ENCODE measurements at regions not wholly inside any gene's neighbourhood (a gene's known extent, or its start where the extent isn't known, plus 50 kb on each side); places are given as distances from the start of the nearest gene placed in this dataset.
"Not testable (repeated sequence)": the region's sequence is repeated elsewhere in the genome, so short reads cannot be mapped to it uniquely, and the experiment has no call there.

DNA sequence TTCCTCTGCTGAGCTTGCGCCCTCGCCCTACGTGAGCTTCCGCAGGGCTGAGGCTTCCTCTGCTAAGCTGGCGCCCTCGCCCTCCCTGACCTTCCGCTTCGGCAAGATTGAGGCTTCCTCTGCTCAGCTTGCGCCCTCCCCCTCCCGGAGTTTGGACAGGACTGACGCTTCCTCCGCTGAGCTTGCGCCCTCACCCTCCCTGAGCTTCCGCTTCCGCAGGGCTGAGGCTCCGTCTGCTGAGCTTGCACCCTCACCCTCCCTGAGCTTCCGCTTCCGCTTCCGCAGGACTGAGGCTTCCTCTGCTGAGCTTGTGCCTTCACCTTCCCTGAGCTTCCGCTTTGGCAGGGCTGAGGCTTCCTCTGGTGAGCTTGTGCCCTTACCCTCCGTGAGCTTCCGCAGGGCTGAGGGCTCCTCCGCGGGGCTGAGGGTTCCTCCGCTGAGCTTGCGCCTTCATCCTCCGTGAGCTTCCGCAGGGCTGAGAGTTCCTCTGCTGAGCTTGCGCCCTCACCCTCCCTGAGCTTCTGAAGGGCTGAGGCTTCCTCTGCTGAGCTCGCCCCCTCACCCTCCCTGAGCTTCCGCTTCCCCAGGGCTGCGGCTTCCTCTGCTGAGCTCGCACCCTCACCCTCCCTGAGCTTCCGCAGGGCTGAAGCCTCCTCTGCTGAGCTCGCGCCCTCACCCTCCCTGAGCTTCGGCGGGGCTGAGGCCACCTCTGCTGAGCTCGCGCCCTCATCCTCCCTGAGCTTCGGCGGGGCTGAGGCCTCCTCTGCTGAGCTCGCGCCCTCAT, 753.6 kb upstream of the TPTE start:
- Mint-ChIP-seq H3K36me3 (no peaks in the 10 kb centered on the region), H3K27me3 (no peaks in the 10 kb centered on the region), H3K4me1 (no peaks in the 10 kb centered on the region), H3K9me3 (no peaks in the 10 kb centered on the region), H3K4me3 (no peak overlapping the region), H3K27ac (no peak overlapping the region)
- POLR2A ChIA-PET = no interaction called here
- no peak for DNase-seq
- ATAC-seq (ENCODE audit: low read depth) = no peak

DNA sequence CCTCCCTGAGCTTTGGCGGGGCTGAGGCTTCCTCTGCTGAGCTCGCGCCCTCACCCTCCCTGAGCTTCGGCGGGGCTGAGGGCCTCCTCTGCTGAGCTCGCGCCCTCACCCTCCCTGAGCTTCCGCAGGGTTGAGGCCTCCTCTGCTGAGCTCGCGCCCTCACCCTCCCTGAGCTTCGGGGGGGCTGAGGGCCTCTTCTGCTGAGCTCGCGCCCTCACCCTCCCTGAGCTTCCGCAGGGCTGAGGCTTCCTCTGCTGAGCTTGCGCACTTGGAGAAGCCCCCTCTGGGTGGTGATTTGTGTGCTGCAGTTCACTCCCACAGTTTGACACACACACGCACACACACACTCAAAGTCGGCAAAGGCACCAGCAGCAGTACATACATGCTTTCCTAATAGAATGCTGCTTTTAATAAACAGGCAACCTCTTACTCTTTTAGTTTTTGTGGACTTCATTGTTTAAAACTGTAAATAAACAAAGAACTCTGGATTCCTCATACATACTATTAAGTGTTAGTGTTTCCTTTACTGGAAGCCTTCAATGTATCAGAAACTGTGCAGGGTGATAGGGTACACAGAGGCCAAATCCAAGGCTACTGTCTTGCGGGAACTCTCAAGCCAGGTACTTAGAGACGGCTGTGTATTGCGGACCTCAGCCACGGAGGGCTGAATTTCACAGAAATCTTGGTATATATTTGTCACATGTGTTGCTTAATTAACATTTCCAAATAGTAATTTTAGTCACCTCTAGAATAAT, 752.8 kb upstream of the TPTE start:
- H3K36me3 Mint-ChIP-seq; DNase-seq; H3K4me1 Mint-ChIP-seq; ATAC-seq (ENCODE audit: low read depth); H3K27ac Mint-ChIP-seq; POLR2A ChIA-PET; H3K4me3 Mint-ChIP-seq; H3K27me3 Mint-ChIP-seq; H3K9me3 Mint-ChIP-seq: not testable (repeated sequence)

DNA sequence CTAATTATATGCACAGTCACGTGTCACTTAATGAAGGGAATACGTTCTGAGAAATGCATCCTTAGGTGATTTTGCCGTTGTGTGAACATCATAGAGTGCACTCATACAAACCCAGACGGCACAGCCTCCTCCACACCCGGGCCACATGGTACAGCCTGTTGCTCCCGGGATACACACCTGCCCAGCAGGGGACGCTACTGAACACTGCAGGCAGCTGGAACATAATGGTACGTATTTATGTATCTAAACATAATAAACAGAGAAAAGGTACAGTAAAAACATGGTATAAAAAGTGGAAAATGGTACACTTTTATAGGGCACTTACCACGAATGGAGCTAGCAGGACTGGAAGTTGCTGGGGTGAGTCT, 752.3 kb upstream of the TPTE start:
- H3K4me1 Mint-ChIP-seq; POLR2A ChIA-PET; H3K4me3 Mint-ChIP-seq; ATAC-seq (ENCODE audit: low read depth); H3K27me3 Mint-ChIP-seq; H3K36me3 Mint-ChIP-seq; H3K9me3 Mint-ChIP-seq; H3K27ac Mint-ChIP-seq; DNase-seq: not testable (repeated sequence)

DNA sequence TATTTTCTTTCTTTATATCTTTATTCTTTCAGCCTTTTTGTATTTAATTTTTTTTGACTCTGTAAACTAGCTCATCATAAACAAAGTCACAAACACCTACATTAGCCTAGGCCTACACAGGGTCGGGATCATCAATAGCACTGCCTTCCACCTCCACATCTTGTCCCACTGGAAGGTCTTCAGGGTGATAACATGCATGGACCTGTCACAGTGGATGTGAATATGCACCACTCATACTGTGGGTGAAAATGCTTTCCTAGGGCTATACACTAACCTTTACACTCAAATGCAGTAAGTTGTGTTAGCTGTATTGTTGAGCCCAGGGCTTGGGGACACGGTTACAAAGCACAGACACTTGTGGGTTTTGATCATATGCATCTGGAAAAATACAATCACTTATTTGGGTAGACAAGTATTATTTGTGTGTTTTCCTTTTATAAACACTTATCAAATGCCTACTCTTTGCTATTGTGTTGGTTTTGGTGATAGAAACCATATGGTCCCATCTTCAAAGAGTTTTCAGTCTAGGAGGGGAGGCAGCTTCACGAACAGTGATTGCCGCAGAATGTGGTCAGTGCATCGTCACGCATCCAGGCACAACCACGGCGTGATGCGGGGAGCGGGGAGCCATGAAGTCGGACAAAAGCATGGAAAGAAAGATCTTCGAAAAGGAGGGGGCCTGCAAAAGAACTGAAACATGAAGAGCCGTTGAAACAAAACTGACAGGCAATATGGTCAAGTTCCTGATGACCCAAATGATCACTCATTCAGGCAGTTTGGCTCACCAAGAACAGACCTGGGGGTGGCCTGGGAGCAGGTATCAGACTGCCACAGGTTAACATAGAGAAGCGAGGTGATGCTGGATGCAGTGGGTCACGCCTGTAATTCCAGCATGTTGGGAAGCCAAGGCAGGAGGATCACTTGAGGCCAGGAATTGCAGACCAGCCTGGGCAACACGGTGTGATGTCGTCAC, 751.4 kb upstream of the TPTE start:
- H3K9me3 Mint-ChIP-seq; DNase-seq; H3K4me3 Mint-ChIP-seq; POLR2A ChIA-PET; ATAC-seq (ENCODE audit: low read depth); H3K27ac Mint-ChIP-seq; H3K27me3 Mint-ChIP-seq; H3K36me3 Mint-ChIP-seq; H3K4me1 Mint-ChIP-seq: not testable (repeated sequence)

DNA sequence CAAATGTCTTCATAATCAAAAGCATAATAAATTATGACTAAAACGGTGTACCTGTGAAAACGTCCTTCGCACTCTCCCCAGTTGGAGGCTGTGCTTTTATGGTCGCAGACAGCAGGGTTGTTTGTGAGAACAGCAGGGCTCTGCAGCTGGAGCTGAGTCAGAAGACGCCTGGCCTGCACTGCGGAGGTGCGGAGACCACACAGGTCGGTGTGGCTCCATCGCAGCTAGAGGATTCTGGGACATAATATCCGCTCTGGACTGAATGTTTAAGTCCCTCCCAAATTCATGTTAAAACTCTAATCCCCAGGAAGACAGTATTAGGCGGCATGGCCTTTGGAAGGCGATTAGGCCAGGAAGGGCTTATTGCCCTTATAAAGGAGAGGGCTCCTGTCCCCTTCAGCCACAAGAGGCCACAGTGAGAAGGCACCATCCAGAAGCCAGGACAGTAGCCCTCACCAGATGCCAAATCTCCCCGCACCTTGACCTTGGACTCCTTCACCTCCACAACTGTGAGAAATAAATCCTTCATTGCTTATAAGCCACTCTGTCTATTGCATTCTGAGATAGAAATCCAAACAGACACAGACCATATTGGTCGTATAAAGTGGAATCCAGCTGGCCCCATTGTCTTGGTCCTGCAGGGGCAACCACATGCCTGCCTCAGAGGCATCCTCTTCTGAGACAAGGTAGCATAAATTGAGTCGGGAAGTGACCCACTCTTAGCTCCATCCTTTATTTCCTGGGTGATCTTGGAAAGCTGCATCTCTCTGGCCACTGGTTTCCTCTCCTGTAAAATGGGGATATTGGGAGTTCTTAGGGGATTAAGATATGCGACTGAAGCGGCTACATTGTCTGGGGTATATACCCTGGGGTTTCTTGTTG, 749.7 kb upstream of the TPTE start:
- DNase-seq, H3K27ac Mint-ChIP-seq: not testable (repeated sequence)

DNA sequence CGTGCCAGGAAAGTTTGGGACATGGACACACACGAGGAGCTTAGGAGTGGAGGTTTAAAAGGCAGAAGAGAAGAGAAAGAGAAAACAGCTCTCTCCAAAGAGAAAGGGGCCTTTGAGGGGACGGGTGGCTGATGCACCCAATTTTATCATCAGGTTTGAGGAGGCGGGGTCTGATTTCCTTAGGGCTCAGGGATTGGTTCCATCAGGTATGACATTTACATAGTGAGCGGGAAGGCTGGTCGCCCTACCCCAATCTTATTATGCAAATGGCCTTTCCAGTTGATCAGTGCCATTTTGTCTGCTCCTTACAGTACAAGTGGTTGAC, 749.1 kb upstream of the TPTE start:
- ATAC-seq (ENCODE audit: low read depth) = no peak

More for the DNA sequence above, 749.7 kb upstream of the TPTE start:
- H3K9me3 Mint-ChIP-seq = peaks cover 17% of the 10 kb centered on the region
- POLR2A ChIA-PET; H3K36me3 Mint-ChIP-seq; ATAC-seq (ENCODE audit: low read depth); H3K4me1 Mint-ChIP-seq; H3K4me3 Mint-ChIP-seq; H3K27me3 Mint-ChIP-seq: not testable (repeated sequence)

DNA sequence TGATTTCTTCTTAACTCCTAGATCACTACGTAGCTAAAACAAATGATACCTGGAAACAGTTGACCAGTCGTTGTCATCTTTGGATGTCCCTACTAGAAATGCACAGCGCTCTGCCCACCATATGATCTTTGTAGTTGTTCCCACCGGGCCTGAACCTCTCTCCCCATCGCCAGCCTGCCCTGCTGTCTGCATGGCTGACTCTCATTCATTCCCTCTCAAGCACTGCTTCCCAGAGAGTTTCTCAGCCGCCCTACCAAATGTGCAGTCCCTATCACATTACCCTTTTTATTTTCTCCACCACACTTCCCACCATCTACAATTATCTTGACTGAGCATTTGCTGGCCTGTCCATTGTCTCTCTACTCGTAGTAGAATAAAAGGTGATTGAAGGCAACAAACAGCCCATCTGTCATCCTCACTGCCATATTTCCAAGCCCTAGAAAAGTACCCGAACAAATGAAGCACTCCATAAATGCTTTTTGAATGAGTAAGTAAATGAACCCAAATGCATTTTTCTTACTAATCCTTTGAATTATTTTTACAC, 748.4 kb upstream of the TPTE start:
- DNase-seq; H3K27me3 Mint-ChIP-seq; H3K4me3 Mint-ChIP-seq; ATAC-seq (ENCODE audit: low read depth); POLR2A ChIA-PET; H3K27ac Mint-ChIP-seq; H3K36me3 Mint-ChIP-seq; H3K4me1 Mint-ChIP-seq: not testable (repeated sequence)
- peaks cover 22% of the 10 kb centered on the region for H3K9me3 Mint-ChIP-seq

More for the DNA sequence above, 749.1 kb upstream of the TPTE start:
- H3K4me3 Mint-ChIP-seq = no peak overlapping the region
- no peaks in the 10 kb centered on the region for H3K4me1 Mint-ChIP-seq
- POLR2A ChIA-PET = no interaction called here
- DNase-seq = no peak
- peaks cover 19% of the 10 kb centered on the region for H3K9me3 Mint-ChIP-seq
- H3K27ac Mint-ChIP-seq = no peak overlapping the region
- no peaks in the 10 kb centered on the region for H3K27me3 Mint-ChIP-seq
- H3K36me3 Mint-ChIP-seq = peaks cover 2% of the 10 kb centered on the region

DNA sequence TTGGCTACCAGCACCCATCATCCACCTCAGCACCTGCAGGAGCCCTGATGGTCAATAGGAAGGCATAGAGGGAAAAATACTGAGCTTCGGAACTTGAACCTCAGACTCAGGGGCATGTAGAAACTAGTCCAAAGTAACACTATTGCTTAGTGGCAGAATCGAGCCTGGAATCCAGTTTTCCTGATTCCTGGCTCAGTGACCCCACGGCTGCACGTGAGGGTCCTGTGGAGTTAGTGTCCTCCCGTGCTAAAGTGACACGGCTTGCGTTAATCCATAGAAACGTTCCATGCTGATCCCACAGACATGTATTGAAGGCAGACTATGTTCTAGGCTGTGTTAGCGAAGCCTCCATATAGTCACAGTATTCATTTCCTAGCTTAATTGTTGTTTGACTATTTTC, 747.0 kb upstream of the TPTE start:
- H3K27me3 Mint-ChIP-seq = no peaks in the 10 kb centered on the region
- DNase-seq (no peak), ATAC-seq (ENCODE audit: low read depth) (no peak)
- H3K4me1 Mint-ChIP-seq = no peaks in the 10 kb centered on the region
- POLR2A ChIA-PET = no interaction called here
- peaks cover 25% of the 10 kb centered on the region for H3K9me3 Mint-ChIP-seq
- peaks cover 2% of the 10 kb centered on the region for H3K36me3 Mint-ChIP-seq
- H3K27ac Mint-ChIP-seq = no peak overlapping the region
- H3K4me3 Mint-ChIP-seq = no peak overlapping the region

DNA sequence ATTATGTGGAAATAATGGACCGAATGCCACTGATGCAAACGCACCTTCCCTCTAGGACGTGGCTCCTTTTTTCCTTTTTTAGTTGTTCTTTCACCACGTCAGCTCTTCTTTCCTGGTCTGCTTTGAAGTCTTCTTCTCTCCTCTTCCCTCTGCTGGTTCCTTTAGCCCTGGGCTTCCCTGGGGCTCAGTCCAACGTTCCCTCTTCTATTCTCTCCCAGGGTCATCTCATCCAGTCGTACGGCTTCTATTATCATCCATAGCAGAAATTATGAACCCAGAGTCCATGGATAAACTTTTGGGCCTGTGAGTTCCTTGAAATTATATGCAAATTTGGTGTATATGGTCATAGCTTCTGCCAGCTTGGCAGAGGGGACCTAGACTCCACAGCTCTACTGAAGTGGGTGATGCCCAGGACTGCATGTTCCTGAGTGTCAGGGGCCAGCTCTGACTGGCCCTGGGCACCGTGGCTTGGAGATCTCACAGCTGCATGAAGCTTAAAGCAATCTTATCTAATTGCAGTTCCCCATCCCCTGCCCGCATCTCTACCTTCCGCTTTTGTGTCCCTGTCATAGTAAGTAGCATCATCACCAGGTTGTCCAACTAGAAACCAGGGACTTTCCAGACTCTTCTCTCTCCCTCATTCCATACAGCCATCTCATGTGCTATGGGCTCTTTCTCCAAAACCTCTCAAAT, 746.3 kb upstream of the TPTE start:
- ATAC-seq (ENCODE audit: low read depth); POLR2A ChIA-PET; H3K36me3 Mint-ChIP-seq; H3K4me1 Mint-ChIP-seq; H3K4me3 Mint-ChIP-seq; DNase-seq; H3K27ac Mint-ChIP-seq; H3K27me3 Mint-ChIP-seq: not testable (repeated sequence)
- peaks cover 26% of the 10 kb centered on the region for H3K9me3 Mint-ChIP-seq

DNA sequence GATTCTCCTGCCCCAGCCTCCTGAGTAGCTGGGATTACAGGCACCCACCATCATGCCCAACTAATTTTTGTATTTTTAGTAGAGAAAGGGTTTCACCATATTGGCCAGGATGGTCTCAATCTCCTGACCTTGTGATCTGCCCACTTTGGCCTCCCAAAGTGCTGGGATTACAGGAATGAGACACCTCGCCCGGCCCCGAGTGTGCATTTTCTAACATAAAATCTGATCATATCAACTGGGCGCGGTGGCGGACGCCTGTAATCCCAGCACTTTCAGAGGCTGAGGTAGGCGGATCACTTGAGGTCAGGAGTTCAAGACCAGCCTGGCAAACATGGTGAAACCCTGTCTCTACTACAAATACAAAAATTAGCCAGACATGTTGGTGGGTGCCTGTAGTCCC, 745.5 kb upstream of the TPTE start:
- peaks cover 32% of the 10 kb centered on the region for H3K9me3 Mint-ChIP-seq
- POLR2A ChIA-PET; H3K4me3 Mint-ChIP-seq; DNase-seq; H3K27me3 Mint-ChIP-seq; ATAC-seq (ENCODE audit: low read depth); H3K36me3 Mint-ChIP-seq; H3K4me1 Mint-ChIP-seq; H3K27ac Mint-ChIP-seq: not testable (repeated sequence)

DNA sequence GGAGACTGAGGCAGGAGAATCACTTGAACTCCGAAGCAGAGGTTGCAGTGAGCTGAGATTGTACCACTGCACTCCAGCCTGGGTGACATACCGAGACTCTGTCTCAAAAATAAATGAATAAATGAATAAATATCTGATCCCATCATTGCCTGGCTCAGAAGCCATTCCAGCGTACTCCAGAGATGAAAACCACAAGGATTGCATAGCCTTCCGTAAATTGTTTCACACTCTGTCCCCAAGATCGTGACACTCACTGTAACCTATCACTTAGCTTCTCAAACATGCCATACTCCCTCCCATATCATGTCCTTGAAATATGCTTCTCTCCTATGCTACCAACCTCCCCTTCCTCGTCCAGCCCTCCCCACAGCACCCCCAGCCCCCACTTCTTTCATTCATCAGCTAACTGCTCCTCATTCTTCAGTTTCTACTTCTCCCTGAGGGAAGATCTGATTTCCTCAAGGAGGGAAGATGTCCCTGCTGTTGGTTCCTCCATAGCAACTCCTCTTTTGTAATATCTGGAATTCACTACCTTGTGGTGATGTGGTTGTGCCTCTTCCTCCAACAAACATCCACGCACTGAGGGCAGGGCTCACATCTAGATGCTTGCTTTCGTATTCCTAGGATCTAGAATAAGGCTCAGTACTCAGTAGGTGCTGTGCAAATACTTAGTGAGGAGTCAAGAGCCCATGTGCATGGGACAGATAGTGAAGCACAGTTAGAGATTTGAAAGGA, 744.9 kb upstream of the TPTE start:
- H3K9me3 Mint-ChIP-seq = peaks cover 35% of the 10 kb centered on the region
- H3K36me3 Mint-ChIP-seq; ATAC-seq (ENCODE audit: low read depth); DNase-seq; H3K4me3 Mint-ChIP-seq; H3K4me1 Mint-ChIP-seq; H3K27ac Mint-ChIP-seq; H3K27me3 Mint-ChIP-seq; POLR2A ChIA-PET: not testable (repeated sequence)

DNA sequence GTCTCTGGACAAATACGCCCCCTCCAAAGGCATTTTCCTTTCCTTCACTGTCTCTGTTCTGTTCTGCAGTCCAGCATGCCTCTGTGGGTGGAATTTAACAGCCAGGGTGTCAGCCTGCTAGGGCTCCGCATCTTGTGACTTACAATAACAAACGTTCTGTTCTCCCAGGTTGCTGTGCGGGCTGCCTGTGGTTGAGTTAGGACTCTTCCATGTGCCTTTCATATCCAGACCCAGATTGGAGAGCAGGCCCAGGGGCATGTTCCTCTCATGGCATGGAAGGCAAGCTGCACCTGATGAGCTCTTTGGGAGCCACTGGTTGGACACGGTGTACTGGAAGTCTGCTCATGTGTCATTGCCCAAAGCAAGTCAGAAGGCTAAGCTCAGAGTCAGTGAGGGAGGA, 742.8 kb upstream of the TPTE start:
- H3K4me3 Mint-ChIP-seq; H3K4me1 Mint-ChIP-seq; H3K36me3 Mint-ChIP-seq; H3K27me3 Mint-ChIP-seq; POLR2A ChIA-PET; ATAC-seq (ENCODE audit: low read depth); H3K27ac Mint-ChIP-seq; DNase-seq: not testable (repeated sequence)
- peaks cover 41% of the 10 kb centered on the region for H3K9me3 Mint-ChIP-seq
